ENCODE measurements at regions not wholly inside any gene's neighbourhood (a gene's known extent, or its start where the extent isn't known, plus 50 kb on each side); places are given as distances from the start of the nearest gene placed in this dataset.

DNA sequence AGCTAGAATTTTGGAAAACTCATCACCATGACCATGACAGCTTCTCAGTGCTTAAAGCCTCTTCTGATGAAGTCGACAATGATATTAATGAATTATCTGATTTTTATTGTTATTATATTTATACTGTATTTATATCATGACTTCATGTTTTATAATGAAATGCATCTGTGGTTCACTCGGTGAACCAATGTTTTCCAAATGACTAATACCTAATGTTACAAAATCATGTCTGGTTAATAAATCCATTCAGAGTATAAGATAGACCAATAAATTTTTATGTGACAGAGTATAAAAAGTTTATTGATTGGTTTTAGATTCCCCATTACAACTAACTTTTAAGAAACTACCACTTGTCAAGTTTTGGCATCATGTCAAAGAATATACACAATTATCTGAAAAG lies 416.5 kb downstream of the MLLT3 start:
- no peaks in the 10 kb centered on the region for H3K9me3 Mint-ChIP-seq (ENCODE audit: low read depth, unreplicated experiment)
- H3K27ac Mint-ChIP-seq (ENCODE audit: unreplicated experiment), result no peak overlapping the region
- no peak for DNase-seq
- no TSS peak for BruUV-seq (replicated peaks)
- TF ChIP-seq, protein P1, sequence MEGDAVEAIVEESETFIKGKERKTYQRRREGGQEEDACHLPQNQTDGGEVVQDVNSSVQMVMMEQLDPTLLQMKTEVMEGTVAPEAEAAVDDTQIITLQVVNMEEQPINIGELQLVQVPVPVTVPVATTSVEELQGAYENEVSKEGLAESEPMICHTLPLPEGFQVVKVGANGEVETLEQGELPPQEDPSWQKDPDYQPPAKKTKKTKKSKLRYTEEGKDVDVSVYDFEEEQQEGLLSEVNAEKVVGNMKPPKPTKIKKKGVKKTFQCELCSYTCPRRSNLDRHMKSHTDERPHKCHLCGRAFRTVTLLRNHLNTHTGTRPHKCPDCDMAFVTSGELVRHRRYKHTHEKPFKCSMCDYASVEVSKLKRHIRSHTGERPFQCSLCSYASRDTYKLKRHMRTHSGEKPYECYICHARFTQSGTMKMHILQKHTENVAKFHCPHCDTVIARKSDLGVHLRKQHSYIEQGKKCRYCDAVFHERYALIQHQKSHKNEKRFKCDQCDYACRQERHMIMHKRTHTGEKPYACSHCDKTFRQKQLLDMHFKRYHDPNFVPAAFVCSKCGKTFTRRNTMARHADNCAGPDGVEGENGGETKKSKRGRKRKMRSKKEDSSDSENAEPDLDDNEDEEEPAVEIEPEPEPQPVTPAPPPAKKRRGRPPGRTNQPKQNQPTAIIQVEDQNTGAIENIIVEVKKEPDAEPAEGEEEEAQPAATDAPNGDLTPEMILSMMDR (IDR thresholded peaks at IDR 0.05; ENCODE audit: unreplicated experiment), result no peak
- H3K4me3 Mint-ChIP-seq (ENCODE audit: low read depth, unreplicated experiment), result no peak overlapping the region
- intact Hi-C loops (cut with micrococcal nuclease; ENCODE audit: unreplicated experiment), result no loop called here
- H3K27me3 Mint-ChIP-seq (ENCODE audit: unreplicated experiment), result peaks cover 26% of the 10 kb centered on the region
- CTCF ChIA-PET, result interaction anchor here (0.7 kb wide), 1 partner anchor 14 kb away, joined by 3 read pairs; no protein-coding TSS in a partner anchor
- H3K36me3 Mint-ChIP-seq (ENCODE audit: insufficient read depth, unreplicated experiment), result no peaks in the 10 kb centered on the region
- H3K4me1 Mint-ChIP-seq (ENCODE audit: low read depth, unreplicated experiment), result no peaks in the 10 kb centered on the region

DNA sequence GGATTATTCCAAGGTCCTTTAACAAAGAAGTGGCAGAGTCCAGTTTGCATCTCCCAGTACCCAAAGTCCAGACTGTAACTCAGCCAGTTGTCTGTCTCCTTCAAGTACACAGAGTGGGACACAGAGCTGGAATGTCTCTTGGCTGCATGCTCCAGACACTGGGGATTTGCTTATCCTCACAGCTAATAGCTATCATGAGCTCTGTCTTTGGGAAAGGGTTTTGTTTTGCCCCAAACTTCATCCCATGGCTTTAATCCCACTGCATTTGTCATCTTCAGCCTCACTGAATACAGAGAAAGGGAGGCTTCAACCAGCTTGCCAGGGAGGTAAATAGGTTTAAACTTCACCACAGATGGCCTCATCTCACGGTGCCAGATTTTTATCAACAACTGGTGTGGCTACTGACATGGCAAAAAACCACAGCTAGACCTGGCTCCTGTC lies 412.2 kb upstream of the SLC24A2 start:
- CTCF ChIA-PET, result interaction anchor here (0.7 kb wide), 1 partner anchor 8 kb away, joined by 3 read pairs; no protein-coding TSS in a partner anchor
- TF ChIP-seq, protein P1 (IDR thresholded peaks at IDR 0.05; ENCODE audit: unreplicated experiment), result no peak
- no peak overlapping the region for H3K4me3 Mint-ChIP-seq (ENCODE audit: low read depth, unreplicated experiment)
- H3K36me3 Mint-ChIP-seq (ENCODE audit: insufficient read depth, unreplicated experiment), result no peaks in the 10 kb centered on the region
- DNase-seq, result no peak
- peaks cover 16% of the 10 kb centered on the region for H3K27me3 Mint-ChIP-seq (ENCODE audit: unreplicated experiment)
- no peak overlapping the region for H3K27ac Mint-ChIP-seq (ENCODE audit: unreplicated experiment)
- intact Hi-C loops (cut with micrococcal nuclease; ENCODE audit: unreplicated experiment), result no loop called here
- H3K4me1 Mint-ChIP-seq (ENCODE audit: low read depth, unreplicated experiment), result no peaks in the 10 kb centered on the region
- H3K9me3 Mint-ChIP-seq (ENCODE audit: low read depth, unreplicated experiment), result no peaks in the 10 kb centered on the region
- no TSS peak for BruUV-seq (replicated peaks)

DNA sequence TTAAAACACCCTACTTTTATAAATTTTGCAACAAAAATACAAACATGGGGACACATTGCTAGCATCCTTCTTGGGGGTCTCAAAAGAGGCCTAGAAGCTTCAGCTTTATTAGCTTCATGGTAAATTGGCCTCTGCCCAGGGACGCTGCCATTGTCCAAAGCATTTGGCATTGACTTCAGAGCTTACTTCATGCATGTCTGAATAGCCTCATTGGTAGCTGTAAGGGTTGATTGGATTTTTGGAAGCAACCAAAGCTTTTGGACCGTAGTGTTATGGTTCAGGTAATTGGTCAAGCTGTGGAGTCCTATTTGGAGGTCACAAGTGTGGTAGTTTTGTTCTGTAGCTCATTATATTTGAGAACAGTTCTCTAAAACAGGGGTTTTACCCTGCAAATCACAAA lies 411.7 kb upstream of the SLC24A2 start:
- peaks cover 16% of the 10 kb centered on the region for H3K27me3 Mint-ChIP-seq (ENCODE audit: unreplicated experiment)
- intact Hi-C loops (cut with micrococcal nuclease; ENCODE audit: unreplicated experiment), result no loop called here
- H3K9me3 Mint-ChIP-seq (ENCODE audit: low read depth, unreplicated experiment), result no peaks in the 10 kb centered on the region
- CTCF ChIA-PET, result interaction anchor here (0.7 kb wide), 1 partner anchor 8 kb away, joined by 3 read pairs; no protein-coding TSS in a partner anchor
- no peak overlapping the region for H3K4me3 Mint-ChIP-seq (ENCODE audit: low read depth, unreplicated experiment)
- H3K27ac Mint-ChIP-seq (ENCODE audit: unreplicated experiment), result no peak overlapping the region
- no TSS peak for BruUV-seq (replicated peaks)
- H3K4me1 Mint-ChIP-seq (ENCODE audit: low read depth, unreplicated experiment), result no peaks in the 10 kb centered on the region
- DNase-seq, result no peak
- H3K36me3 Mint-ChIP-seq (ENCODE audit: insufficient read depth, unreplicated experiment), result no peaks in the 10 kb centered on the region
- TF ChIP-seq, protein P1 (IDR thresholded peaks at IDR 0.05; ENCODE audit: unreplicated experiment), result no peak

DNA sequence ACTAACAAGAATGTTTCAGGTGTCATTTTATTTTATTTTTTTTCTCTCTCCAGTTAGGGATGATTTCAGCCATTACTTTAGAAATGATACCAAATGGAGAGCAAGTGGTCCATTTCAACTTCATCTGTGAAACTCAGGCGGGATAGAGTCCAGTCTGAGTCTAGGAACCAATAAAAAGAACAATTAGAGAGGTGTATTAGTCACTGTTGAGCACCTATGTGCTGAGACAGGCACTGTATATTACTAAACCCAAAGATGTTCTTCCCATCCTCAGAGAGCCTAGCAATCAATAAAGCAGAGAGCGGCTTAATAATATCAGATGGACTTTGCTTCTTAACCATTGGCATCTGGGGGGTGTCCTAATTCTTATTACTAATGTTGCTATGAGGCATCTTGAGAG lies 410.3 kb upstream of the SLC24A2 start:
- no peak for DNase-seq
- Mint-ChIP-seq H3K4me1 (ENCODE audit: low read depth, unreplicated experiment) (no peaks in the 10 kb centered on the region), H3K9me3 (ENCODE audit: low read depth, unreplicated experiment) (no peaks in the 10 kb centered on the region), H3K4me3 (ENCODE audit: low read depth, unreplicated experiment) (no peak overlapping the region), H3K27ac (ENCODE audit: unreplicated experiment) (no peak overlapping the region), H3K36me3 (ENCODE audit: insufficient read depth, unreplicated experiment) (no peaks in the 10 kb centered on the region), H3K27me3 (ENCODE audit: unreplicated experiment) (peaks cover 16% of the 10 kb centered on the region)
- no TSS peak for BruUV-seq (replicated peaks)
- intact Hi-C loops (cut with micrococcal nuclease; ENCODE audit: unreplicated experiment), result loop anchor here (10.0 kb wide), 2 partner anchors 46 to 916 kb away; no protein-coding TSS in a partner anchor
- CTCF ChIA-PET, result no interaction called here
- TF ChIP-seq, protein P1 (IDR thresholded peaks at IDR 0.05; ENCODE audit: unreplicated experiment), result no peak
